ENCODE measurements at regions not wholly inside any gene's neighbourhood (a gene's known extent, or its start where the extent isn't known, plus 50 kb on each side); places are given as distances from the start of the nearest gene placed in this dataset.

DNA sequence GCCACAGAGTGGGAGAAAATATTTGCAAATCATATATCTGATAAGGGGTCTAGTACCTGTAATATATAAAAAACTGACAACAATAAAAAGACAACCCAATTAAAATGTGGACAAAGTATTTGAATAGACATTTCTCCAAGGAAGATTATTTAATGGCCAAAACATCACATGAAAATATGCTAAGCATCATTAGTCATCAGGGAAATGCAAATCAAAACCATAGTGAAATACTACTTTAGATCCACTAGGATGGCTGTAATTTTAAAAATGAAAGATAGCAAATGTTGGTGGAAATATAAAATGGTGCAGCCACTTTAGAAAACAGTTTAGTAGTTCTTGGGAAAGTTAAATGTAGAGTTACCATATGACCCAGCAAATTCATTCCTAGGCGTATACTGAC lies 118.7 kb upstream of the KIF26B start:
- Histone ChIP-seq H3K36me3 (ENCODE audit: control insufficient read depth in 2 of 2, insufficient read depth in 2 of 2, low read length in 1 of 2) (no peaks in the 10 kb centered on the region), H3K27me3 (replicated peaks in 1 of 2; ENCODE audit: control insufficient read depth in 2 of 2, insufficient read depth in 2 of 2, low read length in 1 of 2) (no peaks in the 10 kb centered on the region), H3K4me2 (ENCODE audit: control insufficient read depth, insufficient read depth) (no peak overlapping the region), H3K4me3 (no peak overlapping the region), H3K9ac (ENCODE audit: control insufficient read depth, insufficient read depth, low read length) (no peak overlapping the region), H3K27ac (ENCODE audit: control insufficient read depth, insufficient read depth) (no peak overlapping the region), H2AFZ (ENCODE audit: control insufficient read depth, low read depth, low read length) (no peak overlapping the region), H4K20me1 (ENCODE audit: control insufficient read depth, insufficient read depth) (no peaks in the 10 kb centered on the region), H3K4me1 (ENCODE audit: control insufficient read depth, insufficient read depth, low read length) (no peaks in the 10 kb centered on the region), H3K79me2 (ENCODE audit: control insufficient read depth, insufficient read depth, low read length) (no peaks in the 10 kb centered on the region), H3K9me3 (replicated peaks; ENCODE audit: control insufficient read depth, insufficient read depth, low read length) (no peaks in the 10 kb centered on the region)
- TF ChIP-seq SREBF1 (IDR thresholded peaks at IDR 0.05; ENCODE audit: low read length) (no peak), NFYA (IDR thresholded peaks at IDR 0.05; ENCODE audit: borderline replicate concordance, low read depth, low read length) (no peak)
- TF ChIP-seq, protein P1, sequence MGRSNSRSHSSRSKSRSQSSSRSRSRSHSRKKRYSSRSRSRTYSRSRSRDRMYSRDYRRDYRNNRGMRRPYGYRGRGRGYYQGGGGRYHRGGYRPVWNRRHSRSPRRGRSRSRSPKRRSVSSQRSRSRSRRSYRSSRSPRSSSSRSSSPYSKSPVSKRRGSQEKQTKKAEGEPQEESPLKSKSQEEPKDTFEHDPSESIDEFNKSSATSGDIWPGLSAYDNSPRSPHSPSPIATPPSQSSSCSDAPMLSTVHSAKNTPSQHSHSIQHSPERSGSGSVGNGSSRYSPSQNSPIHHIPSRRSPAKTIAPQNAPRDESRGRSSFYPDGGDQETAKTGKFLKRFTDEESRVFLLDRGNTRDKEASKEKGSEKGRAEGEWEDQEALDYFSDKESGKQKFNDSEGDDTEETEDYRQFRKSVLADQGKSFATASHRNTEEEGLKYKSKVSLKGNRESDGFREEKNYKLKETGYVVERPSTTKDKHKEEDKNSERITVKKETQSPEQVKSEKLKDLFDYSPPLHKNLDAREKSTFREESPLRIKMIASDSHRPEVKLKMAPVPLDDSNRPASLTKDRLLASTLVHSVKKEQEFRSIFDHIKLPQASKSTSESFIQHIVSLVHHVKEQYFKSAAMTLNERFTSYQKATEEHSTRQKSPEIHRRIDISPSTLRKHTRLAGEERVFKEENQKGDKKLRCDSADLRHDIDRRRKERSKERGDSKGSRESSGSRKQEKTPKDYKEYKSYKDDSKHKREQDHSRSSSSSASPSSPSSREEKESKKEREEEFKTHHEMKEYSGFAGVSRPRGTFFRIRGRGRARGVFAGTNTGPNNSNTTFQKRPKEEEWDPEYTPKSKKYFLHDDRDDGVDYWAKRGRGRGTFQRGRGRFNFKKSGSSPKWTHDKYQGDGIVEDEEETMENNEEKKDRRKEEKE (IDR thresholded peaks at IDR 0.05): no peak
- ChIA-PET CTCF (interaction anchor here (0.7 to 1.6 kb wide), 3 partner anchors 122 to 432 kb away, joined by 3 to 7 read pairs (median 6); no protein-coding TSS in a partner anchor), RAD21 (ENCODE audit: unreplicated experiment) (no interaction called here), POLR2A (interaction anchor here (0.7 kb wide), 2 partner anchors 275 to 965 kb away, joined by 3 to 4 read pairs; no protein-coding TSS in a partner anchor), SMC1A (ENCODE audit: uncharacterized antibody, unreplicated experiment) (interaction anchor here (0.8 to 1.2 kb wide), 3 partner anchors 24 to 235 kb away, joined by 3 to 5 read pairs (median 3); no protein-coding TSS in a partner anchor)
- WGBS (ENCODE audit: insufficient coverage, insufficient replicate concordance, low lambda C conversion rate, missing lambda C conversion rate): 90% methylated on average over 1 of the region's 1 CpG
- ATAC-seq (no peak), DNase-seq (ENCODE audit: low read depth, low spot score) (no peak), FAIRE-seq (no peak)
- in situ Hi-C loops (cut with MboI): no loop called here
- BruUV-seq (replicated peaks): no TSS peak
- intact Hi-C loops (cut with micrococcal nuclease; ENCODE audit: unreplicated experiment): no loop called here

DNA sequence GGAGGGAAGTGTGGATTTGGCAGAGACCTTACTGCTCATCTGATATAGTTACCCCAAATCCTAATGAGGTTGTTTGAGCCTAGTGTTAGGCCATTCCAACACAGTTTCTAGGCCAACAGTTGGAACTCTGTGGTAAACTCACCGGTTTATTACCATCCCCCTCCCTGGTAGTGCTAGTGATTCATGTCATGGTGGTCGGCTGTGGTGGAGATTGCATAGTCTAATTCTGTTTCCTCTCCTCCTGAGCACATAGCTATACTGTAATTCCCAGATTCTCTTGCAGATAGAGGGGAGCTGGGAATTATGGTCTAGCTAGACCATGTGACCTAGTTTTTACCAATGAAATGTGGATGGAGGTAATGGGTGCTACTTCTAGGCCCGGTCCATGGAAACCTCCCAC lies 123.7 kb upstream of the KIF26B start:
- FAIRE-seq (no peak), ATAC-seq (no peak), DNase-seq (ENCODE audit: low read depth, low spot score) (no peak)
- Histone ChIP-seq H3K4me1 (ENCODE audit: control insufficient read depth, insufficient read depth, low read length) (no peaks in the 10 kb centered on the region), H3K79me2 (ENCODE audit: control insufficient read depth, insufficient read depth, low read length) (no peaks in the 10 kb centered on the region), H3K27me3 (replicated peaks in 1 of 2; ENCODE audit: control insufficient read depth in 2 of 2, insufficient read depth in 2 of 2, low read length in 1 of 2) (no peaks in the 10 kb centered on the region; a peak in 1 of 4 replicates), H4K20me1 (ENCODE audit: control insufficient read depth, insufficient read depth) (no peaks in the 10 kb centered on the region), H3K4me2 (ENCODE audit: control insufficient read depth, insufficient read depth) (no peak overlapping the region), H3K4me3 (no peak overlapping the region), H3K9me3 (replicated peaks; ENCODE audit: control insufficient read depth, insufficient read depth, low read length) (no peaks in the 10 kb centered on the region), H3K27ac (ENCODE audit: control insufficient read depth, insufficient read depth) (no peak overlapping the region), H2AFZ (ENCODE audit: control insufficient read depth, low read depth, low read length) (no peak overlapping the region), H3K9ac (ENCODE audit: control insufficient read depth, insufficient read depth, low read length) (no peak overlapping the region), H3K36me3 (ENCODE audit: control insufficient read depth in 2 of 2, insufficient read depth in 2 of 2, low read length in 1 of 2) (no peaks in the 10 kb centered on the region)
- ChIA-PET CTCF (interaction anchor here (3.4 kb wide), 1 partner anchor 12 kb away, joined by 27 read pairs; no protein-coding TSS in a partner anchor), POLR2A (no interaction called here), SMC1A (ENCODE audit: uncharacterized antibody, unreplicated experiment) (interaction anchor here (1.4 to 1.9 kb wide), 2 partner anchors 203 to 230 kb away, joined by 4 to 5 read pairs; no protein-coding TSS in a partner anchor), RAD21 (ENCODE audit: unreplicated experiment) (no interaction called here)
- in situ Hi-C loops (cut with MboI) (no loop called here), intact Hi-C loops (cut with micrococcal nuclease; ENCODE audit: unreplicated experiment) (no loop called here)
- no TSS peak for BruUV-seq (replicated peaks)
- 63% methylated on average over 3 of the region's 3 CpGs for WGBS (ENCODE audit: insufficient coverage, insufficient replicate concordance, low lambda C conversion rate, missing lambda C conversion rate)
- no peak for TF ChIP-seq ATF7 (IDR thresholded peaks at IDR 0.05; ENCODE audit: low read depth)
- TF ChIP-seq SMAD1 (IDR thresholded peaks at IDR 0.05; ENCODE audit: low read depth, partially characterized antibody): no peak
- no peak for TF ChIP-seq RFX5 (IDR thresholded peaks at IDR 0.05; ENCODE audit: low read depth, low read length)
- TF ChIP-seq, protein P2, sequence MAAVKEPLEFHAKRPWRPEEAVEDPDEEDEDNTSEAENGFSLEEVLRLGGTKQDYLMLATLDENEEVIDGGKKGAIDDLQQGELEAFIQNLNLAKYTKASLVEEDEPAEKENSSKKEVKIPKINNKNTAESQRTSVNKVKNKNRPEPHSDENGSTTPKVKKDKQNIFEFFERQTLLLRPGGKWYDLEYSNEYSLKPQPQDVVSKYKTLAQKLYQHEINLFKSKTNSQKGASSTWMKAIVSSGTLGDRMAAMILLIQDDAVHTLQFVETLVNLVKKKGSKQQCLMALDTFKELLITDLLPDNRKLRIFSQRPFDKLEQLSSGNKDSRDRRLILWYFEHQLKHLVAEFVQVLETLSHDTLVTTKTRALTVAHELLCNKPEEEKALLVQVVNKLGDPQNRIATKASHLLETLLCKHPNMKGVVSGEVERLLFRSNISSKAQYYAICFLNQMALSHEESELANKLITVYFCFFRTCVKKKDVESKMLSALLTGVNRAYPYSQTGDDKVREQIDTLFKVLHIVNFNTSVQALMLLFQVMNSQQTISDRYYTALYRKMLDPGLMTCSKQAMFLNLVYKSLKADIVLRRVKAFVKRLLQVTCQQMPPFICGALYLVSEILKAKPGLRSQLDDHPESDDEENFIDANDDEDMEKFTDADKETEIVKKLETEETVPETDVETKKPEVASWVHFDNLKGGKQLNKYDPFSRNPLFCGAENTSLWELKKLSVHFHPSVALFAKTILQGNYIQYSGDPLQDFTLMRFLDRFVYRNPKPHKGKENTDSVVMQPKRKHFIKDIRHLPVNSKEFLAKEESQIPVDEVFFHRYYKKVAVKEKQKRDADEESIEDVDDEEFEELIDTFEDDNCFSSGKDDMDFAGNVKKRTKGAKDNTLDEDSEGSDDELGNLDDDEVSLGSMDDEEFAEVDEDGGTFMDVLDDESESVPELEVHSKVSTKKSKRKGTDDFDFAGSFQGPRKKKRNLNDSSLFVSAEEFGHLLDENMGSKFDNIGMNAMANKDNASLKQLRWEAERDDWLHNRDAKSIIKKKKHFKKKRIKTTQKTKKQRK (IDR thresholded peaks at IDR 0.05; ENCODE audit: low read depth, low read length): no peak
- TF ChIP-seq SP1 (IDR thresholded peaks at IDR 0.05; ENCODE audit: low read depth, low read length): no peak
- TF ChIP-seq BACH1 (IDR thresholded peaks at IDR 0.05; ENCODE audit: borderline replicate concordance): no peak
- no peak for TF ChIP-seq POLR2AphosphoS2 (IDR thresholded peaks at IDR 0.05; ENCODE audit: low read depth, low read length)
- no peak for TF ChIP-seq NFIC (IDR thresholded peaks at IDR 0.05; ENCODE audit: low read depth, low read length)
